ENCODE measurements at regions not wholly inside any gene's neighbourhood (a gene's known extent, or its start where the extent isn't known, plus 50 kb on each side); places are given as distances from the start of the nearest gene placed in this dataset.

- DNase-seq (no peak), ATAC-seq (no peak)
- intact Hi-C loops (cut with DNase I): no loop called here
- peaks cover 0 to 43% of the 10 kb centered on the region in 2 donors for H3K9me3 ChIP-seq
- no peak overlapping the region for H3K4me3 ChIP-seq
- H3K27ac ChIP-seq: no peak overlapping the region
- TF ChIP-seq, protein P1, sequence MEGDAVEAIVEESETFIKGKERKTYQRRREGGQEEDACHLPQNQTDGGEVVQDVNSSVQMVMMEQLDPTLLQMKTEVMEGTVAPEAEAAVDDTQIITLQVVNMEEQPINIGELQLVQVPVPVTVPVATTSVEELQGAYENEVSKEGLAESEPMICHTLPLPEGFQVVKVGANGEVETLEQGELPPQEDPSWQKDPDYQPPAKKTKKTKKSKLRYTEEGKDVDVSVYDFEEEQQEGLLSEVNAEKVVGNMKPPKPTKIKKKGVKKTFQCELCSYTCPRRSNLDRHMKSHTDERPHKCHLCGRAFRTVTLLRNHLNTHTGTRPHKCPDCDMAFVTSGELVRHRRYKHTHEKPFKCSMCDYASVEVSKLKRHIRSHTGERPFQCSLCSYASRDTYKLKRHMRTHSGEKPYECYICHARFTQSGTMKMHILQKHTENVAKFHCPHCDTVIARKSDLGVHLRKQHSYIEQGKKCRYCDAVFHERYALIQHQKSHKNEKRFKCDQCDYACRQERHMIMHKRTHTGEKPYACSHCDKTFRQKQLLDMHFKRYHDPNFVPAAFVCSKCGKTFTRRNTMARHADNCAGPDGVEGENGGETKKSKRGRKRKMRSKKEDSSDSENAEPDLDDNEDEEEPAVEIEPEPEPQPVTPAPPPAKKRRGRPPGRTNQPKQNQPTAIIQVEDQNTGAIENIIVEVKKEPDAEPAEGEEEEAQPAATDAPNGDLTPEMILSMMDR (IDR thresholded peaks at IDR 0.05): no peak
- no peaks in the 10 kb centered on the region for H3K4me1 ChIP-seq
- no peaks in the 10 kb centered on the region for H3K36me3 ChIP-seq
- no peaks in the 10 kb centered on the region for H3K27me3 ChIP-seq
These were observed 85.4 kb downstream of the ZNF777 start for GRCh38 chr7:149375234-149376008.

DNA sequence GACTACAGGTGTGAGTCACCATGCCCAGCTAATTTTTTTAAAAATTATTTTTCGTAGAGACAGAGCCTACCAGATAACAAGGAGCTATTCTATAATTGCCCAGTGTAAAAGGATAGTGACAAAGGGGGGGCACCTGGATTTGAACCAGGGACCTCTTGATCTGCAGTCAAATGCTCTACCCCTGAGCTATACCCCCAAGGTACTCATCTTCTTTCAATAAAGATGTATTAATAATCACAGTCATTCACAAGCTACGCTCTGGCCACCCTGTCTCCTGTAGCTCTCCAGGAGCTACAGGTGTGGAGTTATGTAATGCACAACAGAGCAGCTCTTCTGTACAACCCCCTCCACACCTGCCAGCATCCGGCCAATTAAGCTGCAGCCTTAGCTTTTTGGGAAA is 83.5 kb downstream of the ZNF777 start:
- H3K4me1 ChIP-seq: no peaks in the 10 kb centered on the region
- no peak overlapping the region for H3K4me3 ChIP-seq
- H3K9me3 ChIP-seq: peaks cover 0 to 53% of the 10 kb centered on the region in 2 donors
- DNase-seq: no peak
- H3K36me3 ChIP-seq: no peaks in the 10 kb centered on the region
- TF ChIP-seq, protein P1 (IDR thresholded peaks at IDR 0.05): no peak
- ATAC-seq: no peak
- intact Hi-C loops (cut with DNase I): no loop called here
- H3K27me3 ChIP-seq: no peaks in the 10 kb centered on the region
- H3K27ac ChIP-seq: no peak overlapping the region

DNA sequence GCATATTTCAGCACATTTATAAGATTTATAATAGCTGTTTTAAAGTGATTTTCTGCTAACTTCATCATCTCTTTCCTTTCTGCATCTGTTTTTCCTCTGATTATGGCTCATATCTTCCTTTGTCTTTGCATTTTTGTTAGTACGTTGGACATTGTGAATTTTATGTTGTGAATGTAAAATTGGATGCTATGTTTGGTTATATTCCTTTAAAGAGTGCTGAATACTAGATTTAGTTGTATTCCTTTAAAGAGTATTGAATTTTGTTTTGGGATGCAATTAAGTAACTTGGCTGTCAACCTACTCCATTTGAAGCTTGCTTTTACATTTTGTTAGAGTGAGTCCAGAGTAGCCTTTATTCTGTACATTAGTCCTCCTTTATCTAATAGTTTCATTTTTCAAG is 81.2 kb downstream of the ZNF777 start:
- H3K27ac ChIP-seq: no peak overlapping the region
- DNase-seq (no peak), ATAC-seq (no peak)
- no peak overlapping the region for H3K4me3 ChIP-seq
- TF ChIP-seq, protein P1 (IDR thresholded peaks at IDR 0.05): no peak
- peaks cover 0 to 37% of the 10 kb centered on the region in 2 donors for H3K9me3 ChIP-seq
- intact Hi-C loops (cut with DNase I): no loop called here
- no peaks in the 10 kb centered on the region for H3K4me1 ChIP-seq
- no peaks in the 10 kb centered on the region for H3K36me3 ChIP-seq
- H3K27me3 ChIP-seq: no peaks in the 10 kb centered on the region

DNA sequence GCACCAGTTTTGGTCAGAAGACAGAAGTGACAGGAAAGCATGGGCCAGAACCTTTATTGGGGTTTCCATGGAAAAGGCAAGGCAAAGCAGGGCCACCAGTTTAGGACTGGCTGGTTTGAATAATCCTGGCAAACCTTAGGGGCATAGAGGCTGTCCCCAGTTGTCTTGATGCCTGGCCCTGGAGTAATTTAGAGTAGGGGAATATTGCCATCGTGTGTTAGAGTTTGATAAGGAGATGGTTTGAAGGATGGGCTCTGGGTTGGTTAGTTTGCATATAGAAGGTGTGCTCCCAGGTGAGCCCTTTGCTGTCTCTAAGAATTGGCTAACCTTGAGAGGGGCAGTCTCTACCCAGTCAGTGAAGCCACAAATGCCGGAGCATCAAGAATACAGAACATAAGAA is 79.6 kb downstream of the ZNF777 start:
- TF ChIP-seq, protein P1 (IDR thresholded peaks at IDR 0.05): no peak

More for the DNA sequence above, 79.6 kb downstream of the ZNF777 start:
- Histone ChIP-seq H3K36me3 (no peaks in the 10 kb centered on the region), H3K4me3 (no peak overlapping the region), H3K27ac (no peak overlapping the region), H3K27me3 (no peaks in the 10 kb centered on the region), H3K4me1 (no peaks in the 10 kb centered on the region), H3K9me3 (peaks cover 0 to 37% of the 10 kb centered on the region in 2 donors)
- intact Hi-C loops (cut with DNase I): no loop called here
- DNase-seq (no peak), ATAC-seq (no peak)

Data from left lung (tissue), 4 donors.